Hepatocyte (in vitro differentiated cells): ENCODE measurements at regions not wholly inside any gene's neighbourhood (a gene's known extent, or its start where the extent isn't known, plus 50 kb on each side); places are given as distances from the start of the nearest gene placed in this dataset.

Source experiments
- EZH2 ChIP-seq: fragments of 200-600 bp; sonication (generic); IDR thresholded peaks from 2 replicates; pipeline ENCODE4 v1.6.1; 2016; ENCODE audit warnings: antibody characterized with exemption, mild to moderate bottlenecking, borderline replicate concordance
- EZH2phosphoT487 ChIP-seq: fragments of 200-600 bp; sonication (generic); IDR thresholded peaks from one replicate; pipeline ENCODE4 v1.6.1; 2018; ENCODE audit warnings: antibody characterized with exemption, mild to moderate bottlenecking, low read depth, moderate library complexity; ENCODE audit not compliant: unreplicated experiment, severe bottlenecking
- TF ChIP-seq, protein P1 (sequence below): fragments of 200-600 bp; sonication (generic); IDR thresholded peaks from 2 replicates; pipeline ENCODE4 v1.5.1; 2016; ENCODE audit warnings: antibody characterized with exemption, mild to moderate bottlenecking; ENCODE audit not compliant: poor library complexity

DNA sequence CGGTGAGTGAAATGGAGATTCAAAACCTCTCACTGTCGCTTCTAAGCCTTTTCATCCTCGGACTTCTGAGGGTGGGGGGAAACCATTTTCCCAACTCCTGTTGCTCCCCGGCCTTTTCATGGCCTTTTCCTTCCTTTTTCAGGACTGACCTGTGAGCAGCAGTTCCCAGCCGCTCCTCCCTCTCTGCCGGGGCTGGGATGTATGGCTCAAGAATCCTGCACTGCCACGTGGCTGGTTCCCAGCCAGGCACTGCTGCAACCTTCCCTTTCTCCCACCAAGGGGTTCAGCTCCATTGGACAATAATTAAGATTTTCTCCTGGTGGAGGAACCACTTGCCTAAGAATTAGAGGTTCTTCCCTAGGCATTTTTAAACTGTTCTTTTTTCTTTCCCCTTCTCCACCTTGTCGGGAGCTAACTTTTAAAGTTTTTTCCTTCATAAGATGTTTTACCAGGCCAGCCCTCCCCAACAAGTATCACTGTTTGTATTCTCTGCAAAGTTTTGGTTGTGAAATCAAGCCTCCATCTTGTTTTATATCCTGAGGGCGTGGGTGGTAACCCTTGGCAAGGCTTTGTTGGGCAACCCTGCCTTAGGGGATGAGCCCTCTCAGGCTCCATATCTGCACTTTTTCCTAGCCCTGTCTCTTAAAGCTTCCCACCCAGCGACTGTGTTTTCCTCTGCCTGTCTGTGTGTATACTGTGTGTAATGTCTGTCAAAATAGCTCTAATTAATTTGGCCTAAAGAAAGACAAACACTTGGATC is 1166.6 kb upstream of the ADGRL2 start:
- TF ChIP-seq EZH2 (no peak), EZH2phosphoT487 (no peak)
- TF ChIP-seq, protein P1, sequence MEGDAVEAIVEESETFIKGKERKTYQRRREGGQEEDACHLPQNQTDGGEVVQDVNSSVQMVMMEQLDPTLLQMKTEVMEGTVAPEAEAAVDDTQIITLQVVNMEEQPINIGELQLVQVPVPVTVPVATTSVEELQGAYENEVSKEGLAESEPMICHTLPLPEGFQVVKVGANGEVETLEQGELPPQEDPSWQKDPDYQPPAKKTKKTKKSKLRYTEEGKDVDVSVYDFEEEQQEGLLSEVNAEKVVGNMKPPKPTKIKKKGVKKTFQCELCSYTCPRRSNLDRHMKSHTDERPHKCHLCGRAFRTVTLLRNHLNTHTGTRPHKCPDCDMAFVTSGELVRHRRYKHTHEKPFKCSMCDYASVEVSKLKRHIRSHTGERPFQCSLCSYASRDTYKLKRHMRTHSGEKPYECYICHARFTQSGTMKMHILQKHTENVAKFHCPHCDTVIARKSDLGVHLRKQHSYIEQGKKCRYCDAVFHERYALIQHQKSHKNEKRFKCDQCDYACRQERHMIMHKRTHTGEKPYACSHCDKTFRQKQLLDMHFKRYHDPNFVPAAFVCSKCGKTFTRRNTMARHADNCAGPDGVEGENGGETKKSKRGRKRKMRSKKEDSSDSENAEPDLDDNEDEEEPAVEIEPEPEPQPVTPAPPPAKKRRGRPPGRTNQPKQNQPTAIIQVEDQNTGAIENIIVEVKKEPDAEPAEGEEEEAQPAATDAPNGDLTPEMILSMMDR = no peak
